GM12875 (cell line): ENCODE measurements at regions not wholly inside any gene's neighbourhood (a gene's known extent, or its start where the extent isn't known, plus 50 kb on each side); places are given as distances from the start of the nearest gene placed in this dataset.
"Not testable (repeated sequence)": the region's sequence is repeated elsewhere in the genome, so short reads cannot be mapped to it uniquely, and the experiment has no call there.

Source experiments
- H3K4me3 ChIP-seq: one replicate; pipeline ENCODE4 v1.5.1; 2011; ENCODE audit warnings: low read depth, low read length, control low read depth
- CTCF ChIP-seq: IDR thresholded peaks from 2 replicates; pipeline ENCODE4 v1.5.1; 2011; ENCODE audit warnings: low read depth, mild to moderate bottlenecking, control low read depth, inconsistent platforms, low read length, moderate library complexity, borderline replicate concordance; ENCODE audit not compliant: insufficient read depth

- no peak overlapping the region for H3K4me3 ChIP-seq
- no peak for TF ChIP-seq CTCF
Observed at GRCh38 chr11:71322861-71323582, 70.6 kb upstream of the SHANK2 start.

GRCh38 chr11:71322192-71322735 is 69.9 kb upstream of the SHANK2 start:
- no peak overlapping the region for H3K4me3 ChIP-seq
- TF ChIP-seq CTCF: no peak

- no peak for TF ChIP-seq CTCF
- H3K4me3 ChIP-seq: no peak overlapping the region
Observed at GRCh38 chr11:71321433-71322191, 69.2 kb upstream of the SHANK2 start.

GRCh38 chr11:71316701-71317100 is 64.3 kb upstream of the SHANK2 start:
- no peak for TF ChIP-seq CTCF
- H3K4me3 ChIP-seq: no peak overlapping the region

- not testable (repeated sequence) for H3K4me3 ChIP-seq
Observed at GRCh38 chr11:71312616-71313015, 60.2 kb upstream of the SHANK2 start.

GRCh38 chr11:71311928-71312510 is 59.6 kb upstream of the SHANK2 start:
- no peak overlapping the region for H3K4me3 ChIP-seq
- no peak for TF ChIP-seq CTCF

GRCh38 chr11:71311176-71311925 is 59.0 kb upstream of the SHANK2 start:
- H3K4me3 ChIP-seq: no peak overlapping the region
- no peak for TF ChIP-seq CTCF
